AG10803 (cell line): ENCODE measurements at regions not wholly inside any gene's neighbourhood (a gene's known extent, or its start where the extent isn't known, plus 50 kb on each side); places are given as distances from the start of the nearest gene placed in this dataset.
A peak's percentile ranks its signal among the peaks of the same experiment; 100 is the strongest.
"Not testable (repeated sequence)": the region's sequence is repeated elsewhere in the genome, so short reads cannot be mapped to it uniquely, and the experiment has no call there.

ENCODE experiments used
- DNase-seq: peaks from one replicate; pipeline ENCODE4 v3.0.0; 2010; ENCODE audit warnings: low read depth
- H3K4me3 ChIP-seq: 2 replicates; pipeline ENCODE4 v1.5.1; 2011; ENCODE audit warnings: mild to moderate bottlenecking, low read length, control low read depth
- TF ChIP-seq, protein P1 (sequence below): conservative IDR thresholded peaks from 2 replicates; pipeline ENCODE4 v1.5.1; 2011; ENCODE audit warnings: mild to moderate bottlenecking, low read length, control low read depth, inconsistent platforms

DNA sequence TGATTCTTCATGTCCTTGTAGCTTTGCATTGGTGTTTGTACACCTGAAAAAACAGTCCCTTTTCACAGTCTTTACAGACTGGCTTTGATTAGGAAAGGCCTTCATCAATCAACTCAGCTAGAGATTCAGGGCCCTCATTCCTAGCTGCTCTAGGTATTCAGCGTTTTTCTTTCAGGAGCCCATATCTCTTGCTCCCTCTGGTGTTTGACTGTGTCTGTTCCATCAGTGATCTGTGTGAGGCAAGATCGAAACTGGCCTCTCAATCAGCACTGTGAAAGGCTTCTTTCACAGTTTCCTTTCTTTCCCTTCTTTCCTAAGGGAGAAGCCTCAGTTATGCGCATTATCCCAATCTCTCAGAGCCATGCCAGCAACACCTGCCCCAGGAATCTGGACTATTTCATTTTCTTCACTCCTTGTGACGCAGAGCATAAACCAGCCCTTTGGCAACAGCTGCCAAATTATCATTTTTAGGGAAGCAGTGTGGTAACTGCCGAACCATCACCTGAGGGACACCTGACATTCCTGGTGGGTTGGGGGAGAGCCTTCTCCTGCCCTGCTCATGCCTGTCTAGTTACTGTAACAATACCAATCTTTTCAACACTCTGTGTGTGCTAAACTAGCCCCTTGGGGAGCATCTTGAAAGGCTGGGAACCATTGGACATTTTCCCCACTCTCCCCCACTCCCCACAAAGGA, 75.7 kb upstream of the CCDC71L start:
- peak overlapping the region; percentile 20 for H3K4me3 ChIP-seq
- DNase-seq, result peak; percentile 86
- TF ChIP-seq, protein P1, sequence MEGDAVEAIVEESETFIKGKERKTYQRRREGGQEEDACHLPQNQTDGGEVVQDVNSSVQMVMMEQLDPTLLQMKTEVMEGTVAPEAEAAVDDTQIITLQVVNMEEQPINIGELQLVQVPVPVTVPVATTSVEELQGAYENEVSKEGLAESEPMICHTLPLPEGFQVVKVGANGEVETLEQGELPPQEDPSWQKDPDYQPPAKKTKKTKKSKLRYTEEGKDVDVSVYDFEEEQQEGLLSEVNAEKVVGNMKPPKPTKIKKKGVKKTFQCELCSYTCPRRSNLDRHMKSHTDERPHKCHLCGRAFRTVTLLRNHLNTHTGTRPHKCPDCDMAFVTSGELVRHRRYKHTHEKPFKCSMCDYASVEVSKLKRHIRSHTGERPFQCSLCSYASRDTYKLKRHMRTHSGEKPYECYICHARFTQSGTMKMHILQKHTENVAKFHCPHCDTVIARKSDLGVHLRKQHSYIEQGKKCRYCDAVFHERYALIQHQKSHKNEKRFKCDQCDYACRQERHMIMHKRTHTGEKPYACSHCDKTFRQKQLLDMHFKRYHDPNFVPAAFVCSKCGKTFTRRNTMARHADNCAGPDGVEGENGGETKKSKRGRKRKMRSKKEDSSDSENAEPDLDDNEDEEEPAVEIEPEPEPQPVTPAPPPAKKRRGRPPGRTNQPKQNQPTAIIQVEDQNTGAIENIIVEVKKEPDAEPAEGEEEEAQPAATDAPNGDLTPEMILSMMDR, result peak; percentile 90

DNA sequence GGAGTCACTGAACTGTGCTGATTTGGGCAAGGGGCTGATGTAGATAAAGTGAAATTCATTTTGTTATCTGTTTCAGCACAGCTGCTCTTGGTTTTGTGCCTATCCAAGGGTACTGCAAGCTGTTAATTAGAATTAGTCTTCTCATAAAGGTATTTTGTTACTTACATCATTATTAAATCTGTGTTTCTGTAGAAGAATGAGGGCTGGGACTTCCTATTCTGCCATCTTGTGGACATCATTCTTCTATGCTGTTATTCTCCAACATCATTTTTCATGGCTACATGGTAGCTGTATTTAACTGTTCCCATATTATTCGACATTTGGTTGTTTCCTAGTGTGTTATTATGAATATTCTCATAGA, 76.2 kb upstream of the CCDC71L start:
- TF ChIP-seq, protein P1, result peak; percentile 69
- peak; percentile 67 for DNase-seq
- H3K4me3 ChIP-seq, result no peak overlapping the region

DNA sequence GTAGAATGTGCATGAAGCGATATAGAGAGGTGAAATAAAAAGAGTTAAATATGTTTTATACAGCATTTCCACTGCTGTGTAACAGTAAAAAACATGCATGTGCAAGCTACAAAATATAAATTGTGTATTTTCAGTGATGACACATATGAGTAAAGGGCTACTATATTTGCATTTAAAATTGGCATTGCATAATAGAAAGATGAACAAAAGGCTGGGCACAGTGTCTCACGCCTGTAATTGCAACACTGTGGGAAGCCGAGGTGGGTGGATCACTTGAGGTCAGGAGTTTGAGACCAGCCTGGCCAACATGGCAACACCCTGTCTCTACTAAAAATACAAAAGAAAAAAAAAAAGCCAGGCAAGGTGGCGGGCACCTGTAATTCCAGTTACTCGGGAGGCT, 79.8 kb upstream of the CCDC71L start:
- DNase-seq, result no peak
- TF ChIP-seq, protein P1, result no peak
- no peak overlapping the region for H3K4me3 ChIP-seq

DNA sequence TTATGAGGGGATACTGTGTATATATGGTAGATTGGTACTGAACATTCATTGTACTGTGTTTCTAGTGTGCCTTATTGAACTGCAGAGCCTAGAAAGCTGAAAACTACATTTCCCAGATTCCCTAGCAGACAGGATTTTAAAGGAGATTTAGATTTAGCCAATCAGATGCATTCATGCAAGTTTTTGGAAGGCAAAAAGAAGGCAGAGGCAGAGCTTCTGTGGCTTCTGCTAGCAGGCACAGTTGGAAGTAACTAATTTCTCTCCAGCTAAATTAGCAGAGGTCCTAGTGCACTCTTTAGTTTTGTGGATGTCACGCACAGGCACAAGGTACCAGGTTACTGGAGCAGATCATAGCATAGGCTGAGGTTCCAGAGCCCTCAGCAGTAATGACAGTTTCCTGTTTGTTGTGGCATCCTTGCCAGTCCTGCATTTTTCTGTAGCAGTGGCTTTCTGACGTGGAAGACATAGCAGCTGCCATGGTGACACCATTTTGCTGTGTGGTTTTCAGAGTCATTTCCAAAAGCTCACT, 83.7 kb upstream of the CCDC71L start:
- TF ChIP-seq, protein P1, result no peak
- DNase-seq, result peak; percentile 54
- no peak overlapping the region for H3K4me3 ChIP-seq

DNA sequence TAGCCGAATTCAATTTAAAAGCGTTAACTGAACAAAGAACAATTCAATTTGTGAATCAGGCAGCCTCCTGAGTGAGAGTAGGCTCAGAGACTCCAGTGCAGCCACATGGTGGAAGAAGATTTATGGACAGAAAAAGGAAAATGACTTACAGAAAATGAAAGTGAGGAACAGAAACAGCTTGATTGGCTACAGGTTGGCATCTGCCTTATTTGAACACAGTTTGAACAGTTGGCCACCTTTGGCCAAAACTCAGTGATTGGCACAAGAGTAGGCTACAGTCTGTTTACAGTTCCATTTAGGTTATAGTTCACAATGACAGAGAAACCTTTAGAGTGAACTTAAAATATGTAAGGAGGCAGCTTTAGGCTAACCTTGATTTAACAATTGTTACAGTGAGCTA, 86.3 kb upstream of the CCDC71L start:
- not testable (repeated sequence) for DNase-seq, H3K4me3 ChIP-seq

DNA sequence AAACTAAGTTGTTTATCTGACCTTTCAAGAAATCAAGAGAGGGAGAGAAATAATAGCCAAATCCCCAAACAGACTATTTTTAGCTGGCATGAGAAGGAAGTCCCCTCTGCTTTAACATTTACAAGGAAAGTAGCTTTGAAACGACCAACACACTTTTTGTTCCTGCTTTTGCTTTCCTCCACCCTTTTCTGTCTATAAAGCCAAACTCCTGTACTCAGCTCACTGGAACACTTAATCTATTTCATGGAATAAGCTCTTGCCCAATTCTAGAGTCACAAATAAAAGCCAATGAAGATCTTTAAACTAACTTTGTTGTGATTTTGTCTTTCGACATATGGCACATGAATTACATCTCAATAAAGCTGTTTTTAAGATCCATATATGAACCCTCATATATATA, 86.8 kb upstream of the CCDC71L start:
- no peak for DNase-seq
- no peak overlapping the region for H3K4me3 ChIP-seq
- TF ChIP-seq, protein P1, result no peak

DNA sequence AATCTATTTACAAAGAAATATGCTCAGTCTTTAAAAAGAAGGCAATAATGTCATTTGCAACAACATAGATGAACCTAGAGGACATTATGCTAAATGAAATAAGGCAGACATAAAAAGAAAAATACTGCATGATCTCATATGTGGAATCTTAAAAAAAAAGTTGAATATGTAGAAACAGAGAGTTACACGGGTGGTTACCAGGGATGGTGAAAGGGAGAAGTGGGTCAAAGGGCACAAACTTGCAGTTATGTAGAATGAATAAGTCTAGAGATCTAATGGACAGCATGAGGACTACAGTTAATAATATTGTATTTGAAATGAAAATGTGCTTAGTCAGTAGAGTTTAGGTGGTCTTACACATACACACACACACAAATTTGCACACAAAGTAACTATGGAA, 88.2 kb upstream of the CCDC71L start:
- no peak overlapping the region for H3K4me3 ChIP-seq
- TF ChIP-seq, protein P1, result no peak
- DNase-seq, result no peak
